ENCODE measurements at regions not wholly inside any gene's neighbourhood (a gene's known extent, or its start where the extent isn't known, plus 50 kb on each side); places are given as distances from the start of the nearest gene placed in this dataset.

- no peak for DNase-seq
Observed at GRCh38 chr15:31456354-31457060, 129.9 kb downstream of the KLF13 start.

GRCh38 chr15:31457161-31457560 lies 130.5 kb downstream of the KLF13 start:
- no peak for DNase-seq

GRCh38 chr15:31457631-31458526 lies 131.2 kb downstream of the KLF13 start:
- no peak for DNase-seq

- no peak for DNase-seq
Observed at GRCh38 chr15:31458596-31459399, 132.2 kb downstream of the KLF13 start.

- no peak for DNase-seq
Observed at GRCh38 chr15:31459400-31459748, 132.7 kb downstream of the KLF13 start.

GRCh38 chr15:31461375-31461774 lies 134.7 kb downstream of the KLF13 start:
- DNase-seq = no peak

- no peak for DNase-seq
Observed at GRCh38 chr15:31461911-31462480, 135.4 kb downstream of the KLF13 start.

GRCh38 chr15:31463521-31464102 lies 137.0 kb downstream of the KLF13 start:
- DNase-seq = no peak

- DNase-seq = no peak
Observed at GRCh38 chr15:31464216-31465082, 137.8 kb downstream of the KLF13 start.

GRCh38 chr15:31465083-31465955 lies 138.7 kb downstream of the KLF13 start:
- DNase-seq = no peak

- no peak for DNase-seq
Observed at GRCh38 chr15:31467361-31467760, 140.7 kb downstream of the KLF13 start.

- no peak for DNase-seq
Observed at GRCh38 chr15:31468911-31469785, 142.5 kb downstream of the KLF13 start.

GRCh38 chr15:31469786-31470525 lies 143.3 kb downstream of the KLF13 start:
- no peak for DNase-seq

GRCh38 chr15:31470756-31471155 lies 144.1 kb downstream of the KLF13 start:
- no peak for DNase-seq

- no peak for DNase-seq
Observed at GRCh38 chr15:31471731-31472430, 145.2 kb downstream of the KLF13 start.

- DNase-seq = peak in 1 of 2 donors; percentile 82
Observed at GRCh38 chr15:31472636-31473384, 146.2 kb downstream of the KLF13 start.

- no peak for DNase-seq
Observed at GRCh38 chr15:31473385-31474058, 146.9 kb downstream of the KLF13 start.

Data from bone marrow (tissue), 2 donors.